A549 (cell line): ENCODE measurements at regions not wholly inside any gene's neighbourhood (a gene's known extent, or its start where the extent isn't known, plus 50 kb on each side); places are given as distances from the start of the nearest gene placed in this dataset.

Experiments used
- ATAC-seq, 2 experiments: fragments of 200-7000 bp in 1 of 2; fragments of >200 bp in 1 of 2; cut with Nextera tagmentation in 1 of 2; cut with Tn5 transposase in 1 of 2; 3 replicates each; pipeline versions ENCODE4 v1.8.0 to v1.9.1; 2018 to 2020; ENCODE audit warnings: mild to moderate bottlenecking in 1 of 2, moderate library complexity in 1 of 2
- CTCF ChIA-PET: fragments of 300-600 bp; sonication (Branson Sonifier 250); formaldehyde crosslinking; extraction: SDS; loops from one replicate; lab custom pipeline; 2021; ENCODE audit warnings: antibody characterized with exemption, inconsistent platforms; lab: Yijun Ruan, JAX
- POLR2A ChIA-PET: fragments of 350-600 bp; formaldehyde crosslinking; extraction: SDS; loops from one replicate; lab custom pipeline; 2021; ENCODE audit warnings: antibody characterized with exemption, inconsistent platforms; lab: Yijun Ruan, JAX
- DNase-seq, 2 experiments: peaks; one replicate each; pipeline versions ENCODE4 v3.0.0 to v3.0.0-alpha.2; 2011 to 2016; ENCODE audit warnings: low read depth in 1 of 2, low spot score in 1 of 2
- FAIRE-seq: peaks from 2 replicates; lab custom pipeline; 2011; peaks lifted over from hg19 to GRCh38; lab: Jason Lieb, UNC
- H3K27ac ChIP-seq, 2 experiments: fragments of >200 bp; sonication (Bioruptor Twin); formaldehyde crosslinking; 3 replicates each; pipeline ENCODE4 v1.5.1; 2016 to 2017
- H3K4me1 ChIP-seq: fragments of >200 bp; sonication (Bioruptor Twin); formaldehyde crosslinking; 3 replicates; pipeline ENCODE4 v1.6.1; 2016
- H3K4me2 ChIP-seq: fragments of >200 bp; sonication (Bioruptor Twin); formaldehyde crosslinking; 3 replicates; pipeline ENCODE4 v1.6.1; 2016
- H3K4me3 ChIP-seq: fragments of >200 bp; sonication (Bioruptor Twin); formaldehyde crosslinking; 3 replicates; pipeline ENCODE4 v1.5.1; 2016
- H3K9me3 ChIP-seq: fragments of >200 bp; sonication (Bioruptor Twin); formaldehyde crosslinking; 3 replicates; pipeline ENCODE4 v1.6.1; 2016
- BHLHE40 ChIP-seq: IDR thresholded peaks from 2 replicates; pipeline ENCODE4 v1.6.1; 2012; ENCODE audit warnings: low read depth, low read length, inconsistent platforms
- CEBPB ChIP-seq, 2 experiments: fragments of >200 bp in 1 of 2; sonication (Bioruptor Twin) in 1 of 2; formaldehyde crosslinking in 1 of 2; IDR thresholded peaks; 2 replicates each; pipeline ENCODE4 v1.6.1; 2012 to 2016
- CHD2 ChIP-seq: fragments of 150-350 bp; IDR thresholded peaks from 2 replicates; pipeline ENCODE4 v1.6.1; 2014; ENCODE audit warnings: low read length; ENCODE audit not compliant: partially characterized antibody
- ELK1 ChIP-seq: fragments of 150-350 bp; IDR thresholded peaks from 2 replicates; pipeline ENCODE4 v1.6.1; 2014; ENCODE audit warnings: low read depth, mild to moderate bottlenecking, low read length
- ESRRA ChIP-seq: fragments of 150-350 bp; IDR thresholded peaks from 2 replicates; pipeline ENCODE4 v1.6.1; 2014; ENCODE audit warnings: mild to moderate bottlenecking, low read length, borderline replicate concordance
- HDAC2 ChIP-seq: fragments of 200-600 bp; sonication (generic); IDR thresholded peaks from 2 replicates; pipeline ENCODE4 v1.6.1; 2016
- HES2 ChIP-seq: fragments of >200 bp; sonication (Bioruptor Twin); formaldehyde crosslinking; IDR thresholded peaks from 2 replicates; pipeline ENCODE4 v1.6.1; 2016
- HEYL ChIP-seq: fragments of 250-450 bp; sonication (Bioruptor Pico); IDR thresholded peaks from 2 replicates; pipeline ENCODE4 v1.8.0; 2021; ENCODE audit warnings: mild to moderate bottlenecking, moderate library complexity
- HOXA7 ChIP-seq: fragments of 250-450 bp; sonication (Bioruptor Pico); IDR thresholded peaks from 2 replicates; pipeline ENCODE4 v1.5.0; 2020; ENCODE audit warnings: mild to moderate bottlenecking, moderate library complexity
- HOXB13 ChIP-seq: fragments of 250-450 bp; sonication (Bioruptor Pico); IDR thresholded peaks from 2 replicates; pipeline ENCODE4 v1.5.0; 2020; ENCODE audit warnings: low read depth, mild to moderate bottlenecking, moderate library complexity
- HOXB5 ChIP-seq: fragments of 250-450 bp; sonication (Bioruptor Pico); IDR thresholded peaks from 2 replicates; pipeline ENCODE4 v1.5.0; 2020; ENCODE audit warnings: mild to moderate bottlenecking, moderate library complexity
- JUN ChIP-seq, 2 experiments: fragments of >200 bp; sonication (Bioruptor Twin); formaldehyde crosslinking; IDR thresholded peaks; 2 replicates in 1 of 2; 3 replicates in 1 of 2; pipeline ENCODE4 v1.6.1; 2016 to 2017
- MAFK ChIP-seq: fragments of 450-650 bp; IDR thresholded peaks from 2 replicates; pipeline ENCODE4 v1.6.1; 2014; ENCODE audit not compliant: partially characterized antibody
- SREBF2 ChIP-seq: fragments of 450-650 bp; IDR thresholded peaks from 2 replicates; pipeline ENCODE4 v1.6.1; 2014; ENCODE audit warnings: mild to moderate bottlenecking, moderate library complexity
- ZC3H11A ChIP-seq: fragments of 450-650 bp; IDR thresholded peaks from 2 replicates; pipeline ENCODE4 v1.6.1; 2014; ENCODE audit warnings: antibody characterized with exemption, mild to moderate bottlenecking
- ZFP36 ChIP-seq: fragments of 450-650 bp; IDR thresholded peaks from 2 replicates; pipeline ENCODE4 v1.6.1; 2014; ENCODE audit warnings: borderline replicate concordance; ENCODE audit not compliant: partially characterized antibody
- ZSCAN20 ChIP-seq: fragments of 250-450 bp; sonication (Bioruptor Pico); IDR thresholded peaks from 2 replicates; pipeline ENCODE4 v1.8.0; 2022; ENCODE audit warnings: mild to moderate bottlenecking, moderate library complexity
- WGBS: methylation state at CpG from one replicate; pipeline ENCODE4 v1.1.6; 2017; ENCODE audit errors: missing lambda C conversion rate; 5-methylcytosine and 5-hydroxymethylcytosine counted together

GRCh38 chr12:98185606-98186005 lies 329.8 kb upstream of the TMPO start:
- ChIA-PET POLR2A (no interaction called here), CTCF (no interaction called here)
- Histone ChIP-seq H3K4me1 (no peaks in the 10 kb centered on the region), H3K27ac (no peak overlapping the region), H3K4me3 (no peak overlapping the region), H3K9me3 (no peaks in the 10 kb centered on the region), H3K4me2 (no peak overlapping the region)
- FAIRE-seq, result no peak
- DNase-seq, result no peak
- no peak for TF ChIP-seq ZC3H11A
- TF ChIP-seq HES2, result no peak
- no peak for TF ChIP-seq ELK1
- TF ChIP-seq HOXB13 (CRISPR knock-in tag), result no peak
- no peak for TF ChIP-seq BHLHE40
- WGBS, result 19% methylated on average over 3 of the region's 3 CpGs
- ATAC-seq, result no peak

GRCh38 chr12:98188650-98189077 lies 326.7 kb upstream of the TMPO start:
- CTCF ChIA-PET, result no interaction called here
- H3K4me2 ChIP-seq, result no peak overlapping the region
- WGBS, result 35% methylated on average over 5 of the region's 5 CpGs
- POLR2A ChIA-PET, result no interaction called here
- no peaks in the 10 kb centered on the region for H3K4me1 ChIP-seq
- DNase-seq (no peak), ATAC-seq (no peak), FAIRE-seq (no peak)
- H3K4me3 ChIP-seq, result no peak overlapping the region
- no peak for TF ChIP-seq ZC3H11A
- peak; percentile 52 for TF ChIP-seq MAFK
- H3K9me3 ChIP-seq, result no peaks in the 10 kb centered on the region
- no peak overlapping the region for H3K27ac ChIP-seq

GRCh38 chr12:98194591-98194990 lies 320.8 kb upstream of the TMPO start:
- 2% methylated on average over 3 of the region's 3 CpGs for WGBS
- ATAC-seq, result no peak
- Histone ChIP-seq H3K4me2 (no peak overlapping the region), H3K27ac (no peak overlapping the region), H3K4me3 (no peak overlapping the region)
- no peak for DNase-seq
- TF ChIP-seq HOXB5 (CRISPR knock-in tag) (no peak), SREBF2 (no peak)
- TF ChIP-seq, all 56 proteins: peak for 0
- CTCF ChIA-PET, result interaction anchor here (1.5 kb wide), 1 partner anchor 11 kb away, joined by 4 read pairs; no protein-coding TSS in a partner anchor
- POLR2A ChIA-PET, result no interaction called here
- Histone ChIP-seq H3K9me3 (no peaks in the 10 kb centered on the region), H3K4me1 (no peaks in the 10 kb centered on the region)
- no peak for FAIRE-seq

- no peak for DNase-seq
- TF ChIP-seq HOXA7 (CRISPR knock-in tag) (no peak), HDAC2 (no peak), CHD2 (no peak), CEBPB (IDR thresholded peaks at IDR 0.05) (no peak), JUN (IDR thresholded peaks at IDR 0.05) (no peak), ESRRA (no peak)
- Histone ChIP-seq H3K4me1 (no peaks in the 10 kb centered on the region), H3K27ac (no peak overlapping the region), H3K4me3 (no peak overlapping the region), H3K4me2 (no peak overlapping the region), H3K9me3 (no peaks in the 10 kb centered on the region)
- no peak for ATAC-seq
- FAIRE-seq, result no peak
- WGBS, result 7% methylated on average over 4 of the region's 4 CpGs
- POLR2A ChIA-PET, result no interaction called here
- CTCF ChIA-PET, result no interaction called here
Measured at GRCh38 chr12:98198261-98198982, 317.0 kb upstream of the TMPO start.

- POLR2A ChIA-PET, result no interaction called here
Measured at GRCh38 chr12:98208816-98209215, 306.6 kb upstream of the TMPO start.

More at GRCh38 chr12:98208816-98209215, 306.6 kb upstream of the TMPO start:
- Histone ChIP-seq H3K4me1 (no peaks in the 10 kb centered on the region), H3K9me3 (no peaks in the 10 kb centered on the region), H3K27ac (no peak overlapping the region), H3K4me2 (no peak overlapping the region), H3K4me3 (no peak overlapping the region)
- DNase-seq (no peak), ATAC-seq (no peak), FAIRE-seq (no peak)
- TF ChIP-seq ESRRA, result no peak
- no peak for TF ChIP-seq ZFP36
- TF ChIP-seq ZSCAN20, result no peak
- TF ChIP-seq HEYL (CRISPR knock-in tag), result no peak
- TF ChIP-seq SREBF2, result no peak
- CTCF ChIA-PET, result no interaction called here
- 86% methylated on average over 7 of the region's 7 CpGs for WGBS
